ENCODE measurements at regions not wholly inside any gene's neighbourhood (a gene's known extent, or its start where the extent isn't known, plus 50 kb on each side); places are given as distances from the start of the nearest gene placed in this dataset.

- TF ChIP-seq, protein P1, sequence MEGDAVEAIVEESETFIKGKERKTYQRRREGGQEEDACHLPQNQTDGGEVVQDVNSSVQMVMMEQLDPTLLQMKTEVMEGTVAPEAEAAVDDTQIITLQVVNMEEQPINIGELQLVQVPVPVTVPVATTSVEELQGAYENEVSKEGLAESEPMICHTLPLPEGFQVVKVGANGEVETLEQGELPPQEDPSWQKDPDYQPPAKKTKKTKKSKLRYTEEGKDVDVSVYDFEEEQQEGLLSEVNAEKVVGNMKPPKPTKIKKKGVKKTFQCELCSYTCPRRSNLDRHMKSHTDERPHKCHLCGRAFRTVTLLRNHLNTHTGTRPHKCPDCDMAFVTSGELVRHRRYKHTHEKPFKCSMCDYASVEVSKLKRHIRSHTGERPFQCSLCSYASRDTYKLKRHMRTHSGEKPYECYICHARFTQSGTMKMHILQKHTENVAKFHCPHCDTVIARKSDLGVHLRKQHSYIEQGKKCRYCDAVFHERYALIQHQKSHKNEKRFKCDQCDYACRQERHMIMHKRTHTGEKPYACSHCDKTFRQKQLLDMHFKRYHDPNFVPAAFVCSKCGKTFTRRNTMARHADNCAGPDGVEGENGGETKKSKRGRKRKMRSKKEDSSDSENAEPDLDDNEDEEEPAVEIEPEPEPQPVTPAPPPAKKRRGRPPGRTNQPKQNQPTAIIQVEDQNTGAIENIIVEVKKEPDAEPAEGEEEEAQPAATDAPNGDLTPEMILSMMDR (IDR thresholded peaks at IDR 0.05; ENCODE audit: insufficient read depth, low read depth, low read length): no peak
- no peak for TF ChIP-seq EZH2 (IDR thresholded peaks at IDR 0.05; ENCODE audit: insufficient read depth, low read length)
These were observed 88.1 kb downstream of the AXIN2 start for GRCh38 chr17:65473363-65473762.

All from astrocyte (in vitro differentiated cells and primary cell).